HG03159 (cell line): ENCODE measurements at regions not wholly inside any gene's neighbourhood (a gene's known extent, or its start where the extent isn't known, plus 50 kb on each side); places are given as distances from the start of the nearest gene placed in this dataset.
"Not testable (repeated sequence)": the region's sequence is repeated elsewhere in the genome, so short reads cannot be mapped to it uniquely, and the experiment has no call there.

Experiments used
- ATAC-seq: cut with Tn5 transposase; IDR thresholded peaks from one replicate; pipeline ENCODE4 v1.9.1; 2021; ENCODE audit warnings: mild to moderate bottlenecking, moderate library complexity; ENCODE audit not compliant: unreplicated experiment

GRCh38 chr3:36182024-36182423 lies 198.3 kb upstream of the STAC start:
- ATAC-seq = no peak

- ATAC-seq = not testable (repeated sequence)
Observed at GRCh38 chr3:36187197-36187596, 193.1 kb upstream of the STAC start.

GRCh38 chr3:36192901-36193300 lies 187.4 kb upstream of the STAC start:
- no peak for ATAC-seq

- no peak for ATAC-seq
Observed at GRCh38 chr3:36193448-36193847, 186.9 kb upstream of the STAC start.

- no peak for ATAC-seq
Observed at GRCh38 chr3:36196058-36196457, 184.2 kb upstream of the STAC start.

- no peak for ATAC-seq
Observed at GRCh38 chr3:36197151-36197550, 183.2 kb upstream of the STAC start.

- ATAC-seq = no peak
Observed at GRCh38 chr3:36201546-36201945, 178.8 kb upstream of the STAC start.

GRCh38 chr3:36206956-36207580 lies 173.2 kb upstream of the STAC start:
- ATAC-seq = no peak

- no peak for ATAC-seq
Observed at GRCh38 chr3:36210840-36211651, 169.3 kb upstream of the STAC start.

GRCh38 chr3:36211652-36211999 lies 168.7 kb upstream of the STAC start:
- ATAC-seq = no peak

- no peak for ATAC-seq
Observed at GRCh38 chr3:36212251-36212650, 168.1 kb upstream of the STAC start.

- ATAC-seq = no peak
Observed at GRCh38 chr3:36214460-36214859, 165.8 kb upstream of the STAC start.

- no peak for ATAC-seq
Observed at GRCh38 chr3:36215241-36215640, 165.1 kb upstream of the STAC start.

GRCh38 chr3:36219398-36219797 lies 160.9 kb upstream of the STAC start:
- no peak for ATAC-seq

GRCh38 chr3:36220173-36220572 lies 160.1 kb upstream of the STAC start:
- ATAC-seq = no peak

GRCh38 chr3:36221975-36222374 lies 158.3 kb upstream of the STAC start:
- no peak for ATAC-seq

GRCh38 chr3:36227980-36228379 lies 152.3 kb upstream of the STAC start:
- no peak for ATAC-seq

- ATAC-seq = no peak
Observed at GRCh38 chr3:36229496-36229895, 150.8 kb upstream of the STAC start.

GRCh38 chr3:36232797-36233489 lies 147.4 kb upstream of the STAC start:
- no peak for ATAC-seq

GRCh38 chr3:36244728-36245127 lies 135.6 kb upstream of the STAC start:
- no peak for ATAC-seq

GRCh38 chr3:36248374-36248773 lies 131.9 kb upstream of the STAC start:
- no peak for ATAC-seq

- no peak for ATAC-seq
Observed at GRCh38 chr3:36250191-36250590, 130.1 kb upstream of the STAC start.
